H9 (cell line): ENCODE measurements at regions not wholly inside any gene's neighbourhood (a gene's known extent, or its start where the extent isn't known, plus 50 kb on each side); places are given as distances from the start of the nearest gene placed in this dataset.

Experiments
- DNase-seq: peaks from one replicate; pipeline ENCODE4 v3.0.0-alpha.2; 2017
- H2AFZ ChIP-seq: one replicate; pipeline ENCODE4 v1.6.1; 2013; ENCODE audit warnings: mild to moderate bottlenecking, low read length, control low read depth, moderate library complexity
- H2AK5ac ChIP-seq: 2 replicates; pipeline ENCODE4 v1.6.1; 2013; ENCODE audit warnings: low read length, control low read depth, mixed read lengths; ENCODE audit not compliant: insufficient read length
- H2BK120ac ChIP-seq: one replicate; pipeline ENCODE4 v1.6.1; 2013; ENCODE audit warnings: low read depth, mild to moderate bottlenecking, low read length, control low read depth, inconsistent platforms; ENCODE audit not compliant: poor library complexity, severe bottlenecking
- H2BK12ac ChIP-seq: 2 replicates; pipeline ENCODE4 v1.6.1; 2013; ENCODE audit warnings: low read length, control low read depth, mixed read lengths, low read depth; ENCODE audit not compliant: insufficient read length
- H2BK15ac ChIP-seq: 2 replicates; pipeline ENCODE4 v1.6.1; 2013; ENCODE audit warnings: low read depth, low read length, control low read depth
- H2BK20ac ChIP-seq: one replicate; pipeline ENCODE4 v1.6.1; 2013; ENCODE audit warnings: low read depth, mild to moderate bottlenecking, low read length, control low read depth, inconsistent platforms; ENCODE audit not compliant: poor library complexity, severe bottlenecking
- H2BK5ac ChIP-seq: 2 replicates; pipeline ENCODE4 v1.6.1; 2013; ENCODE audit warnings: low read length, control low read depth, mixed read lengths; ENCODE audit not compliant: insufficient read length
- H3K14ac ChIP-seq: 2 replicates; pipeline ENCODE4 v1.6.1; 2013; ENCODE audit warnings: low read length, control low read depth; ENCODE audit not compliant: insufficient read depth
- H3K18ac ChIP-seq: 2 replicates; pipeline ENCODE4 v1.6.1; 2013; ENCODE audit warnings: low read depth, mild to moderate bottlenecking, mixed read lengths, low read length, control low read depth; ENCODE audit not compliant: insufficient read length
- H3K23ac ChIP-seq: 2 replicates; pipeline ENCODE4 v1.6.1; 2013; ENCODE audit warnings: low read length, control low read depth, mixed read lengths, low read depth; ENCODE audit not compliant: insufficient read length
- H3K23me2 ChIP-seq: 2 replicates; pipeline ENCODE4 v1.6.1; 2013; ENCODE audit warnings: low read depth, mild to moderate bottlenecking, mixed read lengths, low read length, control low read depth; ENCODE audit not compliant: insufficient read length, poor library complexity, severe bottlenecking
- H3K27ac ChIP-seq: 2 replicates; pipeline ENCODE4 v1.5.1; 2013; ENCODE audit warnings: low read length, control low read depth, mixed read lengths, low read depth; ENCODE audit not compliant: insufficient read length
- H3K27me3 ChIP-seq: 2 replicates; pipeline ENCODE4 v1.6.1; 2013; ENCODE audit warnings: low read length, control low read depth, inconsistent platforms; ENCODE audit not compliant: insufficient read depth
- H3K4ac ChIP-seq: 2 replicates; pipeline ENCODE4 v1.6.1; 2013; ENCODE audit warnings: low read depth, mild to moderate bottlenecking, control low read depth, inconsistent platforms, low read length, moderate library complexity
- H3K4me1 ChIP-seq: 2 replicates; pipeline ENCODE4 v1.6.1; 2013; ENCODE audit warnings: low read length, control low read depth, inconsistent platforms; ENCODE audit not compliant: insufficient read depth
- H3K4me2 ChIP-seq: 2 replicates; pipeline ENCODE4 v1.6.1; 2013; ENCODE audit warnings: low read length, control low read depth, mixed read lengths; ENCODE audit not compliant: insufficient read length, insufficient read depth
- H3K56ac ChIP-seq: 2 replicates; pipeline ENCODE4 v1.6.1; 2013; ENCODE audit warnings: low read depth, mild to moderate bottlenecking, mixed read lengths, low read length, control low read depth; ENCODE audit not compliant: insufficient read length
- H3K79me1 ChIP-seq: 2 replicates; pipeline ENCODE4 v1.6.1; 2013; ENCODE audit warnings: low read depth, mild to moderate bottlenecking, moderate library complexity, low read length, control low read depth, inconsistent platforms; ENCODE audit not compliant: insufficient read depth, poor library complexity, severe bottlenecking
- H3K79me2 ChIP-seq: 2 replicates; pipeline ENCODE4 v1.6.1; 2013; ENCODE audit warnings: low read length, control low read depth, inconsistent platforms; ENCODE audit not compliant: insufficient read depth
- H3K9ac ChIP-seq: 2 replicates; pipeline ENCODE4 v1.6.1; 2013; ENCODE audit warnings: low read length, control low read depth, mixed read lengths; ENCODE audit not compliant: insufficient read length; ENCODE audit errors: extremely low read depth
- H3K9me3 ChIP-seq: one replicate; pipeline ENCODE4 v1.6.1; 2013; ENCODE audit warnings: low read depth, low read length, inconsistent platforms; ENCODE audit not compliant: control insufficient read depth
- H3T11ph ChIP-seq: one replicate; pipeline ENCODE4 v1.6.1; 2013; ENCODE audit warnings: mild to moderate bottlenecking, low read length, control low read depth, inconsistent platforms
- H4K20me1 ChIP-seq: one replicate; pipeline ENCODE4 v1.6.1; 2013; ENCODE audit not compliant: control insufficient read depth, insufficient read length, insufficient read depth
- H4K5ac ChIP-seq: 2 replicates; pipeline ENCODE4 v1.6.1; 2013; ENCODE audit warnings: low read depth, mild to moderate bottlenecking, mixed read lengths, low read length, control low read depth; ENCODE audit not compliant: insufficient read length
- H4K8ac ChIP-seq: replicated peaks from 2 replicates; pipeline ENCODE4 v1.6.1; 2013; ENCODE audit warnings: low read length, control low read depth, mixed read lengths, low read depth; ENCODE audit not compliant: insufficient read length
- H4K91ac ChIP-seq: 2 replicates; pipeline ENCODE4 v1.6.1; 2013; ENCODE audit warnings: low read depth, mild to moderate bottlenecking, moderate library complexity, mixed read lengths, low read length, control low read depth; ENCODE audit not compliant: insufficient read length
- H3K27ac Mint-ChIP-seq, 3 experiments: 2 replicates in 2 of 3; 3 replicates in 1 of 3; pipeline ENCODE4 v1.8.0; 2020 to 2021; ENCODE audit warnings: mixed read lengths in 3 of 3, mild to moderate bottlenecking in 1 of 3, moderate library complexity in 1 of 3
- H3K27me3 Mint-ChIP-seq: 2 replicates; pipeline ENCODE4 v1.8.0; 2021; ENCODE audit warnings: low read depth, mild to moderate bottlenecking, moderate library complexity, mixed read lengths
- H3K36me3 Mint-ChIP-seq, 3 experiments: 2 replicates in 2 of 3; 3 replicates in 1 of 3; pipeline ENCODE4 v1.8.0; 2020 to 2021; ENCODE audit warnings: low read depth in 3 of 3, mixed read lengths in 3 of 3; ENCODE audit not compliant: insufficient read depth in 1 of 3
- H3K4me1 Mint-ChIP-seq, 2 experiments: 2 replicates each; pipeline ENCODE4 v1.8.0; 2020; ENCODE audit warnings: mixed read lengths in 2 of 2
- H3K4me3 Mint-ChIP-seq, 2 experiments: 2 replicates in 1 of 2; 3 replicates in 1 of 2; pipeline ENCODE4 v1.8.0; 2020 to 2021; ENCODE audit warnings: mild to moderate bottlenecking in 2 of 2, mixed read lengths in 2 of 2, moderate library complexity in 1 of 2
- H3K9me3 Mint-ChIP-seq, 2 experiments: 2 replicates in 1 of 2; 3 replicates in 1 of 2; pipeline ENCODE4 v1.8.0; 2020; ENCODE audit warnings: mild to moderate bottlenecking in 2 of 2, mixed read lengths in 2 of 2, moderate library complexity in 1 of 2
- CTCF ChIP-seq: fragments of 200-600 bp; sonication (generic); conservative IDR thresholded peaks from 3 replicates; pipeline ENCODE4 v1.8.0; 2021; ENCODE audit warnings: antibody characterized with exemption, mild to moderate bottlenecking
- WGBS: extraction: QIAGEN DNeasy Blood & Tissue Kit; methylation state at CpG from one replicate; pipeline ENCODE4 v1.1.7; 2013; ENCODE audit warnings: missing lambda C conversion rate, low lambda C conversion rate, mixed read lengths; ENCODE audit not compliant: insufficient read length; ENCODE audit errors: extremely low coverage; 5-methylcytosine and 5-hydroxymethylcytosine counted together

GRCh38 chr4:148828291-148828690, 386.1 kb upstream of the NR3C2 start:
- no peak for DNase-seq
- Mint-ChIP-seq H3K27me3 (no peaks in the 10 kb centered on the region), H3K9me3 (peaks cover 3 to 7% of the 10 kb centered on the region in 2 experiments; a peak in 4 of 5 replicates), H3K4me1 (no peaks in the 10 kb centered on the region), H3K4me3 (no peak overlapping the region), H3K27ac (no peak overlapping the region), H3K36me3 (peaks cover 0 to 2% (median 0%) of the 10 kb centered on the region in 3 experiments; a peak in 3 of 7 replicates)
- Histone ChIP-seq H3K4me1 (no peaks in the 10 kb centered on the region), H3K23ac (no peak overlapping the region), H4K20me1 (no peaks in the 10 kb centered on the region), H3K56ac (no peak overlapping the region), H2BK20ac (no peak overlapping the region), H2BK12ac (no peak overlapping the region), H3K9ac (no peak overlapping the region), H3K14ac (no peak overlapping the region), H2AFZ (no peak overlapping the region), H3K18ac (no peak overlapping the region), H2BK120ac (no peak overlapping the region), H3T11ph (no peak overlapping the region), H3K27me3 (no peaks in the 10 kb centered on the region), H4K8ac (no peak overlapping the region), H3K4me2 (no peak overlapping the region), H4K91ac (no peak overlapping the region), H3K23me2 (no peaks in the 10 kb centered on the region), H3K79me1 (no peaks in the 10 kb centered on the region), H2AK5ac (no peak overlapping the region), H3K79me2 (no peaks in the 10 kb centered on the region), H3K4ac (no peak overlapping the region), H3K9me3 (no peaks in the 10 kb centered on the region), H2BK15ac (no peak overlapping the region), H3K27ac (no peak overlapping the region), H4K5ac (no peak overlapping the region), H2BK5ac (no peak overlapping the region)
- no CpG with 5 or more reads among the region's 3 CpGs for WGBS
- TF ChIP-seq CTCF: no peak
